HG02571 (cell line): ENCODE measurements at regions not wholly inside any gene's neighbourhood (a gene's known extent, or its start where the extent isn't known, plus 50 kb on each side); places are given as distances from the start of the nearest gene placed in this dataset.
"Not testable (repeated sequence)": the region's sequence is repeated elsewhere in the genome, so short reads cannot be mapped to it uniquely, and the experiment has no call there.

ENCODE experiments used
- ATAC-seq: cut with Tn5 transposase; IDR thresholded peaks from one replicate; pipeline ENCODE4 v1.9.1; 2021; ENCODE audit warnings: mild to moderate bottlenecking, moderate library complexity; ENCODE audit not compliant: unreplicated experiment

DNA sequence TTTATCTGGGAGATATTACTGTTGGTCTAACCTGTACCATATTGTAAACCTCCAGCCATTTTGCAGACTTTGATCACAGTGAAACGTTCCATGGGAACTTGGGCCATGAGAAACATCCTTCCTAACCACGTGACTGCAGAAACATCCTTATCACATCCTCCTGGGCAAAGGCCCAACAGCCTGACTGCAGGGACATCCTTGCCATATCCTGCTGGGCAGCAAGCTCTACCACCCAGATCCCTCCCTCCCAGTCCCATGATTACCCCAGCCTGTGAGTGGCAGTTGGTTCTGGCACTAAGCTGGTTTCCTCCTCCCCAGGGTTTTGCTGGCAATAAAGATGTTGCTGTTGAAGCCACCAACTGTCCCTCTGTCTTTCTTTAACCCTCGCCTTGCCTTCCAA lies 201.2 kb downstream of the POTEC start:
- not testable (repeated sequence) for ATAC-seq

DNA sequence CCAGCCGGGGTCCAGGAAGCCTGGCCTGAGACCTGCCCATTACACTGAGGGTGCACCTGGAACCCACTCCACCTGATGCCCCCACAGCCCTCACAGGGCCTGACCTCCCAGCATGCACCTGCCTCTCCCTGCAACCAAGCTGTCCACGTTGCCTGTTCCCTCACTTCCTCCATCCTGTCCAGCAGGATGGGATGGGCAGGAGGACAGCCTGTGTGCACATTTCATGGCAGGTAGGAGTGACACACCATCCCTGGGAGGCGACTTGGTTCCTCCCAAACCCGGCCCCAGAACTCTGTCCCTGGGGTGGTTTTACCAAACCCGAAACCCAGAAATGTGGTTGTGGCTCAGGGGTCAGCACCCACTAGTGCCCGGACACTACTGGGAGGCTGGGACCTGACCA lies 203.8 kb upstream of the ZNF519 start:
- ATAC-seq: not testable (repeated sequence)

DNA sequence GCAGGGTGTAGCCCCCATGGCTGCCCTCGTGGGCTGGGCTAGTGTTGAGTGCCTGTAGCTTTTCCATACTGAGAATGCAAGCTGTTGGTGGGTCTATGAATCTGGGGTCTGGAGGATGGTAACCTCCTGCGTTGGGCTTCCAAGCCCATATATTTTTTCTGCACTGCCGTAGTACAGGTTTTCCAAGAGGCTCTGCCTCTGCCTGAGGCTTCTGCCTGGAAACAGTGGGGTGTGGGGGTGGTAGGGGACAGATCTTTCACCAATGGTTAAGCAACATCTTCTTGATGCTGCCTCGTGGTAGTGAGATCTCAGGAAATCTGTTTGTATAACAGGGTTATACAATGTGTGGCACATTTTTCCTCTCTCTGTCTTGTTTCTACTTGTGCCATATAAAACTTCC lies 189.0 kb upstream of the ZNF519 start:
- ATAC-seq: not testable (repeated sequence)

DNA sequence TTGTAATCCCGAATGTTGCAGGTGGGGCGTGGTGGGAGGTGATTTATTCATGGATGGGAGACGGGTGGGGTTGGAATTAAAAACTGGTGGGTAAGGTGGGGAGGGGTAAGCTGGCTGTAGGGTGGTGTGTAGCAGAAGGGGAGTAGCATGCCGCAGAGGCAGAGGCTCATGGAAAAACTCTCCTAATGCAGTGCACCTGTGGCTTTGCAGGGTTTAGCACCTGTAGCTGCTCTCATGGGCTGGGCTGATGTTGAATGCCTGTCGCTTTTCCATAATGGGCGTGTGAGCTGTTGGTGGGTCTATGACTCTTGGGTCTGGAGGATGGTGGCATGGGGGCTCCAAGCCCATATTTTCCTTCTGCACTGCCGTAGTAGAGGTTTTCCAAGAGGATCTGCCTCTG lies 169.0 kb upstream of the ZNF519 start:
- ATAC-seq: not testable (repeated sequence)

DNA sequence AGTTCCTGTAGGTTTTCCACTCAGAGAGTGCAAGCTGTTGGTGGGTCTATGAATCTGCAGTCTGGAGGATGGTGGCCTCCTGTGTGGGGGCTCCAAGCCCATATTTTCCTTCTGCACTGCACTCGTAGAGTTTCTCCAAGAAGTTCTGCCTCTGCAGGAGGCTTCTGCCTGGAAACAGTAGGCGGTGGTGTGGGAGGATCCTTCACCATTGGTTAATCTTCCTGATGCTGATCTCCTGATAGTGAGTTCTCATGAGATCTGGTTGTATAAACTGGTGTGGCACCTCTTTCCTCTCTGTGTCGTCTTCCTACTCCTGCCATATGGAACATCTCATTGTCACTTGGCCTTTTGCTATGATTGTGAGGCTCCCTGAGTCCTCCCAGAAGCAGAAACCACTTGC lies 162.8 kb upstream of the ZNF519 start:
- not testable (repeated sequence) for ATAC-seq

DNA sequence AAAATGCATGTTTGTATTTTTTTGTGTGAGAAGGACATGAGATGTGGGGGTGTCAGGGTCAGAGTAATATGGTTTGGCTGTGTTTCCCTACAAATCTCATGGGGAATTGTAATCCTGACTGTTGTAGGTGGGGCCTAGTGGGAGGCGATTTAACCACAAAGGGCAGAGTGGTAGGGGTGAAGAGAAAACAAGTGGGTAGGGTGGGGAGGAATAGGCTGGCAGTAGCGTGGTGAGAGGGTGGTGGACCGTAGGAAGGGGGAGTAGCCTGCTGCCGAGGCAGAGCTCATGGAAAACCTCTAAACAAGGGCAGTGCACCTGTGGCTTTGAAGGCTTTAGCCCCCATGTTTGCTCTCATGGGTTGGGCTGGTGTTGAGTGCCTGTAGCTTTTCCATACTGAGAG lies 152.8 kb upstream of the ZNF519 start:
- ATAC-seq: no peak

DNA sequence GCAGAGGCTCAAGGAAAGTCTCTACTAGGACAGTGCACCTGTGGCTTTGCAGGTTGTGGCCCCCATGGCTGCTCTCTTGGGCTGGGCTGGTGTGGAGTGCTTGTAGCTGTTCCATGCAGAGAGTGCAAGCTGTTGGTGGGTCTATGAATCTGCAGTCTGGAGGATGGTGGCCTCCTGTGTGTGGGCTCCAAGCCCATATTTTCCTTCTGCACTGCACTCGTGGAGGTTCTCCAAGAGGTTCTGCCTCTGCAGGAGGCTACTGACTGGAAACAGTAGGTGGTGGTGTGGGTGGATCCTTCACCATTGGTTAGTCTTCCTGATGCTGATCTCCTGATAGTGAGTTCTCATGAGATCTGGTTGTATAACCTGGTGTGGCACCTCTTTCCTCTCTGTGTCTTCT lies 143.2 kb upstream of the ZNF519 start:
- not testable (repeated sequence) for ATAC-seq

DNA sequence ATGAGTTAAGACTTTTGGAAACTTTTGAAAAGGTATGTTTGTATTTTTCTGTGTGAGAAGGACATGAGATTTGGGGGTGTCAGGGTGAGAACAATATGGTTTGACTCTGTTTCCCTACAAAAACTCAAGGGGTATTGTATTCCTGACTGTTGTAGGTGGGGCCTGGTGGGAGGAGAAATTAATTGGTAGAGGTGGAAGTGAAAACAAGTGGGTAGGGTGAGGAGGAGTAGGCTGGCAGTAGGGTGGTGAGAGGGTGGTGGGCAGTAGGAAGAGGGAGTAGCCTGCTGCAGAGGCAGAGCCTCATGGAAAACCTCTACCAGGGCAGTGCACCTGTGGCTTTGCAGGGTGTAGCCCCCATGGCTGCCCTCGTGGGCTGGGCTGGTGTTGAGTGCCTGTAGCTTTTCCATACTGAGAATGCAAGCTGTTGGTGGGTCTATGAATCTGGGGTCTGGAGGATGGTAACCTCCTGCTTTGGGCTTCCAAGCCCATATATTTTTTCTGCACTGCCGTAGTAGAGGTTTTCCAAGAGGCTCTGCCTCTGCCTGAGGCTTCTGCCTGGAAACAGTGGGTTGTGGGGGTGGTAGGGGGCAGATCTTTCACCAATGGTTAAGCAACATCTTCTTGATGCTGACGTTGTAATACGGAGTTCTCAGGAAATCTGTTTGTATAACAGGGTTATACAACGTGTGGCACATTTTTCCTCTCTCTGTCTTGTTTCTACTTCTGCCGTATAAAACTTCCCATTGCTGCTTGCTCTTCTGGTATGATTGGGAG lies 133.6 kb upstream of the ZNF519 start:
- not testable (repeated sequence) for ATAC-seq

DNA sequence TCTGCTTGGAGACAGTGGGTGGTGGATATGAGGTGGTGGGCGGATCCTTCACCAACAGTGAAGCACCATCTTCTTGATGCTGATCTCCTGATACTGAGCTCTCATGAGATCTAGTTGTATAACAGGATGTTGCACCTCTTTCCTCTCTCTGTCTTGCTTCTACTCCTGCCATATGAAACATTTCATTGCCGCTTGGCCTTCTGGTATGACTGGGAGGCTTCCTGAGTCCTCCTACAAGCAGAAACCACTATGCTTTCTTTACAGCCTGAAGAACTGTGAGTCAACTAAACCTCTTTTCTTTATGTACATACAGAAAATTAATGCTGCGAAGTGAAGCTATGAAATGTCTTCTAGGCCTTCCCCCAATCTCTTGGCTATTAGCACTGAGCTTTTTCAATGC lies 130.6 kb upstream of the ZNF519 start:
- not testable (repeated sequence) for ATAC-seq

DNA sequence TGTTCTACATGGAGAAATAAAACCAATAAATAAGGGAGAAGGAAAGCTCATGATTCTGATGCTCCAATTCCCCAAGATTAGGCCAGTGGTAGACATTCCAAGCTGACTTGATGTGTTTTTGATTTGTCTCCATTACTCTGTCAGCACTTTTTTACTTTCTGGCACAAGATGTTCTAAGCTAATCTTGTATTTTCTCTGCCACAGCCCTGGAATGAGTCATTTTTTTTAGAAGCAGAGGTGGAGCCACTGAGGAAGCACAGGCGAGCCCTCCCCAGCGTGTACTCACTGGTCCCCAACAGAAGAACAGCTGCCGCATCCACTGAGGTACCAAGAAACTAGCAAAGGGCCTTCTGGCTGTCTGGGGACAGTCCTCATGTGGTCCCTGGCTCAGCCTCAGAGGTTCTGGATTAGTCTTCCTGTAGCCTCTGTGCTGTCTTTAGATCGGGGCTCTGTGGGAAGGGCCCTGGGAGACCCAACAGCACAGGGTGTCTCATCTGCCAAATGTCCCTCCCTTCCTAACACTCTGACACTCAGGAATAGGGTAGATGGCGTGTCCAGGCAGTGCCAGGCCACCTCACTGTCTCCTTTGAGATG lies 117.9 kb upstream of the ZNF519 start:
- not testable (repeated sequence) for ATAC-seq

DNA sequence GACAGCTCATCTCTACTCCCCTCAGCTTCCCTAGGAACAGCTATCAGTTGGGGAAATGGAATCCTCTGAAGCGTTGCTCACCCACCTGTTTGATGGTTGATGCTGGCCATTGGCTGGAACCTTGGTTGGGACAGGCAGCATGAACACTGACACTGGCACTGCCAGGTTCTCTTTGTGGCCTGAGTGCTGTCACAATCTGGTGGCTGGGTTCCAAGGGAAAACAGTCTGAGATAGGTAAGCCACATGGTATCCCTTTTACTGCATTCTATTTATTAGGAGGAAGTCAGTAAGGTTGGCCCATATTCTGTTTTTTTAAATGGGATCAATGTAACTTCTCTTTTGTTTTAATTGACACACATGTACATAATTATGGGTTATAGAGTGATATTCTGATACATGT lies 107.0 kb upstream of the ZNF519 start:
- not testable (repeated sequence) for ATAC-seq

DNA sequence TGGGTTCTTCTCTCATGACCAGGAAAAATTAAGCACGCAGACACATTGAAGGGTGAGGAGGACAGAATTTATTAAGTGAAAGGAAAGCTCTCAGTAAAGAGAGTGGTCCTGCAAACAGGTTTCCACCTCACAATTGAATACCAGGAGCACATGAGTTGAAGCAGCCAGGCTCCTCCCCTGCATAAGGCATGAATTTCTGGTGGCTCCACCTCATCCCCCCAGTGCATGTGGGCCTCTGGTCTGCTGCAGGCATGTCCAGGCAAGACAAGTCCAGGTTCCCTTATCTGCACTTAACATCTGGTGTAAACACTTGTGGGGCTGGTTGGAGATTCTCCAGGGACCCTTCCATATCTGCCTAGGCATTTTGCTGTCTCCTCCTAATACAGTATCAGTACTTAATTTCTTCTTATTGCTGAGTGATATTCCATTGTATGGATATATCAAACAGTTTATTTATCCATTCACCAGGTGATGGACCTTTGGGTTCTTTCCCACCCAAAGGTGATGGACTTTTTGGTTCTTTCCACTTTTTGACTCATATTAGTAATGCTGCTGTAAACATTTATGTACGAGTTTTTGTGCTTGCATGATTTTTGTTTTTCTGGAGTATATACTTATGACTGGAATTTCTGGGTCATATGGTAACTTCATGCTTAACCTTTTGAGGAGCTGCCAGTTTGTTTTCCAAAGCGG lies 104.3 kb upstream of the ZNF519 start:
- not testable (repeated sequence) for ATAC-seq

DNA sequence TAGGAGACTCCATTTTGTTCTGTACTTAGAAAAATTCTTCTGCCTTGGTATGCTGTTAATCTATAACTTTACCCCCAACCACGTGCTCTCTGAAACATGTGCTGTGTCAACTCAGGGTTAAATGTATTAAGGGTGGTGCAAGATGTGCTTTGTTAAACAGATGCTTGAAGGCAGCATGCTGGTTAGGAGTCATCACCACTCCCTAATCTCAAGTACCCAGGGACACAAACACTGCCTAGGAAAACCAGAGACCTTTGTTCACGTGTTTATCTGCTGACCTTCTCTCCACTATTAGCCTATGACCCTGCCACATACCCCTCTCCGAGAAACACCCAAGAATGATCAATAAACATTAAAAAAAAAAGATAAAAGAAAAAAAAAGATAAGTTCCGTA lies 93.0 kb upstream of the ZNF519 start:
- not testable (repeated sequence) for ATAC-seq

DNA sequence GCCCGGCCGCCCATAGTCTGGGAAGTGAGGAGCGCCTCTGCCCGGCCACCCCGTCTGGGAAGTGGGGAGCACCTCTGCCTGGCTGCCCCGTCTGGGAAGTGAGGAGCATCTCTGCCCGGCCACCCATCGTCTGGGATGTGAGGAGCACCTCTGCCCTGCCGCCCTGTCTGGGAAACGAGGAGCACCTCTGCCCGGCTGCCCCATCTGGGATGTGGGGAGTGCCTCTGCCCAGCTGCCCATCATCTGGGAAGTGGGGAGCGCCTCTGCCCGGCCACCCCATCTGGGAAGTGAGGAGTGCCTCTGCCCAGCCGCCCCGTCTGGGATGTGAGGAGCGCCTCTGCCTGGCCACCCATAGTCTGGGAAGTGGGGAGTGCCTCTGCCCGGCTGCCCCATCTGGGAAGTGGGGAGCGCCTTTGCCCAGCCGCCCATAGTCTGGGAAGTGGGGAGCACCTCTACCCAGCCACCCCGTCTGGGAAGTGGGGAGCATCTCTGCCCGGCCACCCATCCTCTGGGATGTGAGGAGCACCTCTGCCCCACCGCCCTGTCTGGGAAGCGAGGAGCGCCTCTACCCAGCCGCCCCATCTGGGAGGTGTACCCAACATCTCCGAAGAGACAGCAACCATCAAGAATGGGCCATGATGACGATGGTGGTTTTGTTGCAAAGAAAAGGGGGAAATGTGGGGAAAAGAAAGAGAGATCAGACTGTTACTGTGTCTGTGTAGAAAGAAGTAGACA lies 92.5 kb upstream of the ZNF519 start:
- ATAC-seq: not testable (repeated sequence)

DNA sequence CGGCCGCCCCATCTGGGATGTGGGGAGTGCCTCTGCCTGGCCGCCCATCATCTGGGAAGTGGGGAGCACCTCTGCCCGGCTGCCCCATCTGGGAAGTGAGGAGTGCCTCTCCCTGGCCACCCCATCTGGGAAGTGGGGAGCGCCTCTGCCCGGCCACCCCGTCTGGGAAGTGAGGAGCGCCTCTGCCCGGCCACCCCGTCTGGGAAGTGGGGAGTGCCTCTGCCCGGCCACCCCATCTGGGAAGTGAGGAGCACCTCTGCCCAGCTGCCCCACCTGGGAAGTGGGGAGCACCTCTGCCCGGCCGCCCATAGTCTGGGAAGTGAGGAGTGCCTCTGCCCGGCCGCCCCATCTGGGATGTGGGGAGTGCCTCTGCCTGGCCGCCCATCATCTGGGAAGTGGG lies 91.7 kb upstream of the ZNF519 start:
- not testable (repeated sequence) for ATAC-seq

DNA sequence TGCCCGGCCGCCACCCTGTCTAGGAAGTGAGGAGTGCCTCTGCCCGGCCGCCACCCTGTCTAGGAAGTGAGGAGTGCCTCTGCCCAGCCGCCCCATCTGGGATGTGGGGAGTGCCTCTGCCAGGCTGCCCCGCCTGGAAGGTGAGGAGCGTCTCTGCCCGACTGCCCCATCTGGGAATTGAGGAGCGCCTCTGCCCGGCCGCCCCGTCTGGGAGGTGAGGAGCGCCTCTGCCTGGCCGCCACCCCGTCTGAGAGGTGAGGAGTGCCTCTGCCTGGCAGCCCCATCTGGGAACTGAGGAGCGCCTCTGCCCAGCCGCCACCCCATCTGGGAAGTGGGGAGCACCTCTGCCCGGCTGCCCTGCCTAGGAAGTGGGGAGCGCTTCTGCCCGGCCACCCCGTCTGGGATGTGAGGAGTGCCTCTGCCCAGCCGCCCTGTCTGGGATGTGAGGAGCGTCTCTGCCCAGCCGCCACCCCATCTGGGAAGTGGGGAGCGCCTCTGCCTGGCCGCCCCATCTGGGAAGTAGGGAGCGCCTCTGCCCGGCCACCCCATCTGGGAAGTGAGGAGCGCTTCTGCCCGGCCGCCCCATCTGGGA lies 91.1 kb upstream of the ZNF519 start:
- not testable (repeated sequence) for ATAC-seq

DNA sequence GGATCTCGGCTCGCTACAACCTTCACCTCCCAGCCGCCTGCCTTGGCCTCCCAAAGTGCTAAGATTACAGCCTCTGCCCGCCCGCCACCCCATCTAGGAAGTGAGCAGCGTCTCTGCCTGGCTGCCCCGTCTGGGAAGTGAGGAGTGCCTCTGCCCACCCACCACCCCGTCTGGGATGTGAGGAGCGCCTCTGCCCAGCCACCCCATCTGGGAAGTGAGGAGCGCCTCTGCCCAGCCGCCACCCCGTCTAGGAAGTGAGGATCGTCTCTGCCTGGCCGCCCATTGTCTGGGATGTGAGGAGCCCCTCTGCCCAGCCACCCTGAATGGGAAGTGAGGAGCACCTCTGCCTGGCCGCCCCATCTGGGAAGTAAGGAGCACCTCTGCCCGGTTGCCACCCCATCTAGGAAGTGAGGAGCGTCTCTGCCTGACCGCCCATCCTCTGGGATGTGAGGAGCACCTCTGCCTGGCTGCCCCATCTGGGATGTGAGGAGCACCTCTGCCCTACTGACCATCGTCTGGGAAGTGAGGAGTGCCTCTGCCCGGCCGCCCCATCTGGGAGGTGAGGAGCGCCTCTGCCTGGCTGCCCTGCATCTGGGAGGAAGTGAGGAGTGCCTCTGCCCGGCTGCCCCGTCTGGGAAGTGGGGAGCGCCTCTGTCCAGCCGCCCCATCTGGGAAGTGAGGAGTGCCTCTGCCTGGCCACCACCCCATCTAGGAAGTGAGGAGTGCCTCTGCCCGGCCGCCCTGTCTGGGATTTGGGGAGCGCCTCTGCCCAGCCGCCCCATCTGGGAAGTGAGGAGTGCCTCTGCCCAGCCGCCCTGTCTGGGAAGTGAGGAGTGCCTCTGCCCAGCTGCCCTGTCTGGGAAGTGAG lies 90.4 kb upstream of the ZNF519 start:
- not testable (repeated sequence) for ATAC-seq

DNA sequence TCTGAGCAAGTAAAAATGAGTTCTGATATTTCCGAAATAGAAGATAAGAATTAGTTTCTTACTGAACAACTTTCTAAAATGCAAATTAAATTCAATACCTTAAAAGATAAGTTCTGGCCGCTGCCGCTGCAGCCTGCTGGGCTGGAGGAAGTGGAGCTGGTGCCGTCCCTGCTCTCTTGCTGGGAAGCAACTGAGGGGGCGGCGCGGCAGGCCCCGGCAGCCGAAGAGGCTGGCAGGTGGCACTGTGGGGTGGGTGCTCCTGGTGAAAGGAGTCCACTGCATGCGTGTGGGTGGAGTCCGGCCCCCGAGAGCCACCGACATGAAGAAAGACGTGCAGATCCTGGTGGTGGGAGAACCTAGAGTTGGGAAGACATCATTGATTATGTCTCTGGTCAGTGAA lies 89.5 kb upstream of the ZNF519 start:
- no peak for ATAC-seq

DNA sequence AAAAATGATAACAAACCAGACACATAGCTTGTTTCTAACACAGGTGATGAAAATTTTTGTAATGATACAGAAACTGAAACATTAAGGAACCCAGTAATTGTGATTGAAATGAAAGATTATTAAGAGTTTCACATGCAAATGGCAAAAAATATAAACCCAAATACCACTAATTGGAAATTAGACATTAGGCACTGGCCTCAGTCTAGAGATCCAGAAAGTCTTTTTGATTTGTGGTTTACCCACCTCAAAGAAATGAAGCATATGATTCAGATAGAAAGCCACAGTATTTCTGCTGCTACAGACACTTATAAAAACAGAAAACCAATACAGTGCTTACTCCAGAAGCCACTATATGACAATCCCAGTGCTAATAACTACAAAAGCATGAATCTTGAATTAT lies 83.7 kb upstream of the ZNF519 start:
- ATAC-seq: not testable (repeated sequence)

DNA sequence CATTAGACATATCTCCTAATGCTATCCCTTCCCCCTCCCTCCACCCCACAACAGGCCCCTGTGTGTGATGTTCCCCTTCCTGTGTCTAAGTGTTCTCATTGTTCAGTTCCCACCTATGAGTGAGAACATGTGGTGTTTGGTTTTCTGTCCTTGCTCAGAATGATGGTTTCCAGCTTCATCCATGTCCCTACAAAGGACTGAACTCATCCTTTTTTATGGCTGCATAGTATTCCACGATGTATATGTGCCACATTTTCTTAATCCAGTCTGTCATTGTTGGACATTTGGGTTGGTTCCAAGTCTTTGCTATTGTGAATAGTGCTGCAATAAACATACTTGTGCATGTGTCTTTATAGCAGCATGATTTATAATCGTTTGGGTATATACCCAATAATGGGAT lies 71.2 kb upstream of the ZNF519 start:
- ATAC-seq: not testable (repeated sequence)
